Hepatocyte (in vitro differentiated cells): ENCODE measurements at regions not wholly inside any gene's neighbourhood (a gene's known extent, or its start where the extent isn't known, plus 50 kb on each side); places are given as distances from the start of the nearest gene placed in this dataset.

Source experiments
- DNase-seq: peaks from one replicate; pipeline ENCODE4 v3.0.0-alpha.2; 2016; ENCODE audit warnings: low spot score
- H2AFZ ChIP-seq: fragments of 200-600 bp; sonication (generic); 2 replicates; pipeline ENCODE4 v1.6.0; 2016; ENCODE audit warnings: antibody characterized with exemption, mild to moderate bottlenecking
- H3K27ac ChIP-seq: fragments of 200-600 bp; sonication (generic); 2 replicates; pipeline ENCODE4 v1.5.1; 2016; ENCODE audit warnings: mild to moderate bottlenecking
- H3K27me3 ChIP-seq: fragments of 200-600 bp; sonication (generic); 2 replicates; pipeline ENCODE4 v1.6.1; 2016
- H3K36me3 ChIP-seq: fragments of 200-600 bp; sonication (generic); replicated peaks from 2 replicates; pipeline ENCODE4 v1.5.1; 2016; ENCODE audit warnings: low read depth; ENCODE audit not compliant: insufficient read depth
- H3K4me1 ChIP-seq: fragments of 200-600 bp; sonication (generic); 2 replicates; pipeline ENCODE4 v1.5.1; 2016; ENCODE audit warnings: mild to moderate bottlenecking, moderate library complexity; ENCODE audit not compliant: insufficient read depth
- H3K4me2 ChIP-seq: fragments of 200-600 bp; sonication (generic); 2 replicates; pipeline ENCODE4 v1.6.0; 2016
- H3K4me3 ChIP-seq: fragments of 200-600 bp; sonication (generic); 2 replicates; pipeline ENCODE4 v1.5.1; 2016; ENCODE audit warnings: mild to moderate bottlenecking
- H3K79me2 ChIP-seq: fragments of 200-600 bp; sonication (generic); 2 replicates; pipeline ENCODE4 v1.6.0; 2017; ENCODE audit warnings: mild to moderate bottlenecking
- H3K9me2 ChIP-seq: fragments of 200-600 bp; sonication (generic); replicated peaks from 2 replicates; pipeline ENCODE4 v1.6.0; 2017; ENCODE audit warnings: mild to moderate bottlenecking; ENCODE audit not compliant: insufficient read depth
- H3K9me3 ChIP-seq: fragments of 200-600 bp; sonication (generic); 2 replicates; pipeline ENCODE4 v1.5.1; 2016; ENCODE audit warnings: low read depth, mild to moderate bottlenecking
- H4K20me1 ChIP-seq: fragments of 200-600 bp; sonication (generic); 2 replicates; pipeline ENCODE4 v1.6.0; 2016; ENCODE audit warnings: mild to moderate bottlenecking; ENCODE audit not compliant: insufficient read depth, poor library complexity, severe bottlenecking
- CTCF ChIP-seq: fragments of 200-600 bp; sonication (generic); IDR thresholded peaks from 2 replicates; pipeline ENCODE4 v1.5.1; 2016; ENCODE audit warnings: antibody characterized with exemption, mild to moderate bottlenecking; ENCODE audit not compliant: poor library complexity
- EZH2 ChIP-seq: fragments of 200-600 bp; sonication (generic); IDR thresholded peaks from 2 replicates; pipeline ENCODE4 v1.6.1; 2016; ENCODE audit warnings: antibody characterized with exemption, mild to moderate bottlenecking, borderline replicate concordance
- EZH2phosphoT487 ChIP-seq: fragments of 200-600 bp; sonication (generic); IDR thresholded peaks from one replicate; pipeline ENCODE4 v1.6.1; 2018; ENCODE audit warnings: antibody characterized with exemption, mild to moderate bottlenecking, low read depth, moderate library complexity; ENCODE audit not compliant: unreplicated experiment, severe bottlenecking
- WGBS: methylation state at CpG from one replicate; pipeline ENCODE4 v1.1.6; 2016; ENCODE audit warnings: low lambda C conversion rate; ENCODE audit errors: missing lambda C conversion rate; 5-methylcytosine and 5-hydroxymethylcytosine counted together

GRCh38 chr18:77749089-77749488 is 499.4 kb downstream of the GALR1 start:
- Histone ChIP-seq H4K20me1 (no peaks in the 10 kb centered on the region), H3K9me3 (no peaks in the 10 kb centered on the region), H3K79me2 (no peaks in the 10 kb centered on the region), H3K4me3 (no peak overlapping the region), H3K27ac (no peak overlapping the region), H3K27me3 (no peaks in the 10 kb centered on the region), H3K4me1 (no peaks in the 10 kb centered on the region), H3K9me2 (no peaks in the 10 kb centered on the region), H3K4me2 (no peak overlapping the region), H2AFZ (no peak overlapping the region), H3K36me3 (no peaks in the 10 kb centered on the region)
- 31% methylated on average over 6 of the region's 6 CpGs for WGBS
- no peak for TF ChIP-seq EZH2
- TF ChIP-seq EZH2phosphoT487: no peak
- TF ChIP-seq CTCF: peak; percentile 54
- no peak for DNase-seq

GRCh38 chr18:77750006-77750405 is 500.4 kb downstream of the GALR1 start:
- no peaks in the 10 kb centered on the region for H3K79me2 ChIP-seq
- H3K4me2 ChIP-seq: no peak overlapping the region
- H3K9me2 ChIP-seq: no peaks in the 10 kb centered on the region
- no peaks in the 10 kb centered on the region for H3K9me3 ChIP-seq
- H3K36me3 ChIP-seq: no peaks in the 10 kb centered on the region
- no peak for TF ChIP-seq CTCF
- TF ChIP-seq EZH2: no peak
- no peak for TF ChIP-seq EZH2phosphoT487
- no peak for DNase-seq
- H3K4me3 ChIP-seq: no peak overlapping the region
- no peaks in the 10 kb centered on the region for H3K4me1 ChIP-seq
- no peak overlapping the region for H3K27ac ChIP-seq
- 84% methylated on average over 7 of the region's 7 CpGs for WGBS
- H4K20me1 ChIP-seq: no peaks in the 10 kb centered on the region
- H3K27me3 ChIP-seq: peaks cover 4% of the 10 kb centered on the region
- no peak overlapping the region for H2AFZ ChIP-seq

GRCh38 chr18:77754475-77755044 is 504.9 kb downstream of the GALR1 start:
- H3K4me1 ChIP-seq: no peaks in the 10 kb centered on the region
- no peaks in the 10 kb centered on the region for H3K36me3 ChIP-seq
- no peaks in the 10 kb centered on the region for H3K9me2 ChIP-seq
- TF ChIP-seq EZH2 (no peak), EZH2phosphoT487 (no peak), CTCF (no peak)
- DNase-seq: no peak
- H3K27me3 ChIP-seq: peaks cover 4% of the 10 kb centered on the region
- H3K9me3 ChIP-seq: no peaks in the 10 kb centered on the region
- 51% methylated on average over 7 of the region's 7 CpGs for WGBS
- no peaks in the 10 kb centered on the region for H3K79me2 ChIP-seq
- H3K4me3 ChIP-seq: no peak overlapping the region
- H3K27ac ChIP-seq: no peak overlapping the region
- H4K20me1 ChIP-seq: no peaks in the 10 kb centered on the region
- H3K4me2 ChIP-seq: no peak overlapping the region
- H2AFZ ChIP-seq: no peak overlapping the region

- Histone ChIP-seq H3K9me2 (no peaks in the 10 kb centered on the region), H3K79me2 (no peaks in the 10 kb centered on the region), H3K27ac (no peak overlapping the region), H4K20me1 (no peaks in the 10 kb centered on the region), H3K4me2 (no peak overlapping the region), H3K4me1 (no peaks in the 10 kb centered on the region), H3K9me3 (no peaks in the 10 kb centered on the region), H3K4me3 (no peak overlapping the region), H3K36me3 (no peaks in the 10 kb centered on the region), H2AFZ (no peak overlapping the region), H3K27me3 (peaks cover 4% of the 10 kb centered on the region)
- WGBS: 62% methylated on average over 6 of the region's 6 CpGs
- DNase-seq: no peak
- no peak for TF ChIP-seq EZH2phosphoT487
- TF ChIP-seq CTCF: no peak
- TF ChIP-seq EZH2: no peak
Observed at GRCh38 chr18:77755187-77755586, 505.5 kb downstream of the GALR1 start.
